Stimulated activated CD4-positive, alpha-beta T cell treated with anti-CD3 and anti-CD28 coated beads, Interleukin-4, amount 100 ng/mL, for 1 hour (primary cell): ENCODE measurements at regions not wholly inside any gene's neighbourhood (a gene's known extent, or its start where the extent isn't known, plus 50 kb on each side); places are given as distances from the start of the nearest gene placed in this dataset.

ENCODE experiments used
- DNase-seq: peaks from one replicate; pipeline ENCODE4 v3.0.0-alpha.2; 2020

DNA sequence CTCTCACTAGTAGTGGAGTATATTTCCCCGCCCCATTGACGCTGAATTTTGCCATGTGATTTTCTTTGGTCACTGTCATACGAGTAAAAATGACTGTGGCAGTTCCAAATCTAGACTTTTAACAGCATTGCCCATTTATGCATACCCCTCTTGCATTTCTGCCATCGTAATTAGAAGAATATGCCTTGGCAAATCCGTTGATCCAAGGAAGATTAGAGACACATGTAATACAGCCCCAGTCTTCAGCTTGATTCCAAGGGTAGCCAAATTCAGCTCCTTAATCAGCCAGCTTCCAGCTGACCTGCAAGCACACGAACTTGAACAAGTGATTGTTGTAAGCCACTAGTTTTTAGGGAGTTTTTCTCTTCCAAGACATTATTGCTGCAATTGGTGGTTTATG is 290.3 kb upstream of the ADAMTS5 start:
- no peak for DNase-seq

DNA sequence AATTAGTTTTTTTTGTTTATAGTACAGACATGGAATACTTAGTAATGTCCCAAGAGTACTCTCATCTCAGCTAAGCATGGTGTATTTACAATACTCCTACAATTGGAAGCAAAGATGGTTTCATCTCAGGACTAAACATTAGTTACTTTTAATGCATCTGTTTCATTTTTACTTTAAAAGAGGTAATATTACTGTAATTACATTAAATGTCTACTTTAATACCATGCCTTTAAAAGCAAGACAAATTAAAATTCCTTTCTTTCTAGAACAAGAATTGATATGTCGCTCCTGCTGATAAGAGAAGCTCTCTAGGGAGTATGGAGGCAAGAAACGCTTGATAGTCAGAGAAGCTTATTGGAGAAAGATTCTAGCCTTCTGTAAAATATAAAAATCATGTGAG is 284.9 kb upstream of the ADAMTS5 start:
- DNase-seq = no peak

DNA sequence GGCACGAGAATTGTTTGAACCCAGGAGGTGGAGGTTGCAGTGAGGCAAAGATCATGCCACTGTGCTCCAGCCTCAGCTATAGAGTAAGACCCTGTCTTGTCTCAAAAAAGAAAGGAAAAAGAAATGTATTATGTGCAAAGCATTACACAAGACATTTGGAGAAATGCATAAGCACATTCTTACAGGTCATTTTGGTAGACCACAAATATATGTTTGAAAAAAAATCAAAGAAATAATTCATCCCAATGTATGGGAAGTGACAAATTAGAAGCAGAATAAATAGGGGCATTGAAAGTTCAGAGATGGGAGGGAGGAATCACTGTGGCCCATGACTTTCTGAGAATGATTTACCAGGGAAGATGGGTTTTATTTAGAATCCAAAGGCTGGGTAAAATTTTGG is 283.5 kb upstream of the ADAMTS5 start:
- DNase-seq = no peak

DNA sequence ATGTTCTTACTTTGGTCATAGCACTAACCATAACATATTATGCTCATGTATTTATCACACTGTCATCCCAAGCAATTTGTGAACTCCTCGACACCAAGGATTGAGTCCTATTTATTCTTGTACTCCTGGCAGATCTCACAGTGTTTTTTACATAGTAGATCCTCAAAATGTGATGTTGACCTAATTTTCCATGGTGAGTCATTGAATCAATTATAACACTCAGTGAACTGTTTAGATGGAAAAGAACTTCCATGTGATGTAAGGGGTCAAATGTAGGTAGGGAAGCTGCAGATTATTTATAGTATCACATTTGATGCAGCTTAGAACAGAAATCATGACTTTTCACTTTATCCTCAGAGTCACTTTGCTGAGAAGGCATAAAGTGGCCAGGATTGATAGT is 281.9 kb upstream of the ADAMTS5 start:
- DNase-seq = no peak

DNA sequence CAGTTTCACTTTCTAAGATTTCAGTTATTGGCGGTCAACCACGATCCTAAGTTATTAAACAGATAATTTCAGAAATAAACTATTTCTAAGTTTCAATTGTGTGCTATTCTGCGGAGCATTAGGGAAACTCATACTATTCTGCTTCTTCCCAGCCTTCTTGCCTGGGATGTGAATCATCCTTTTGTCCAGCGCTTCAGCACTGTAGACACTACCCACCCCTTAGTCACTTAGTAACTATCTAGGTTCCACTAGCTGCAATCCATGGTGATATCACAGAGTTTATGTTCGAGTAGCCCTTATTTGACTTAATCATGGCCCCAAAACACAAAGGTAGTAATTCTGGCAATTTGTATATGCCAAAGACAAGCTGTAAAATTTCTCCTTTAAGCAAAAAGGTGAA is 279.9 kb upstream of the ADAMTS5 start:
- DNase-seq = no peak

DNA sequence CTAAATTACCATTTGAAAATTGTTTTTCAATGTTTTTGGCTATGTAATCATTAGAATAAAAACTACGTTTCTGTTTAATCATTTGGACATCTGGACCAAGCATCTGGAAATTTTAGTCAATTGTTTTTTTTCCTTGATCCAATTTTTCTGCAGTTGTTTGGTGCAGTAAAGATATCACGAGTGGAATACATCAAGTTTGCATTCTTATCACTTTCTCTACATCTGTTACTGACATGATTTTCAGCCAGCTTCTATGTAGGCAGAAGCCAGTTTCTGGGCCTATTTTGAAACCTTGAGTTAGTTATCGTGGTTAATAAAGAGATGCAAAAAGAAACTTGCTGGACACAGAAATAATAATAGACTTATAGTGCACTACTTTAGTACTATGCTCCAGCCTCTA is 277.9 kb upstream of the ADAMTS5 start:
- no peak for DNase-seq

DNA sequence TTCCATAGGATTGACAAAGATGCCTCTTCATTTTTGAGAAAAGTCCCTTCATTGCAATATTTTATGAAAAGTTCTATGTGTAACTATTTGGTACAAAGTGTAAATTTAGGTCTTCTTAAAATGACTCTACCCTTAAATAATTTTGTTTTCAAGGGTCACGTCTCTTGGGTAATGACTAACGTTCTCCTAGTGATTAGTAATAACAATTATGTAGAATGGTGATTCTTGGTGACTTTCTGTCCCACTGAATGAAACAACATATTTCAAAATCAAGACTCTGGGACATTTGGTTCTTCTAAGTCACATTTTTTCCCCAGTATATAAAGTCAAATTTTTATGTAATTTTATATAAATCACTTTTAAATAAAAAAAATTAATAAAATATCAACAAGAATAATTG is 277.5 kb upstream of the ADAMTS5 start:
- no peak for DNase-seq

DNA sequence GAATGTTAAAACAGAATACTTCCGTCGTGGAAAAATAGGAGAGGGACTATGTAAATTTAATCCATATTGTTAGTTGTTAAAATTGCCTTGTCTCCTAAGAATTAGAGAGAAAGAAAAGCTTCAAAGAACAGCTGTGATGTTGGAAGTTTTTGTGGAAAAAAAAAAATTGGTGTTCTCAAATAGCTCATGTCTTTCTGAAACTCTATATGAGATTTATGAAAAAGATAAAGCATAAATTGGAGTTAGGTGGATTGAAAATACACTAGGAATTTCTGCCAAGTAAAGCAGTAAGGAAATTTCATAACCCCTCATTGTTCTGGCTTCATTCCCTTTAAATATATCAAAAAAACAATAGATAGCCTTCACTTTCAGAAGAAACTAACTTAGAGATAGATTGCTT is 274.0 kb upstream of the ADAMTS5 start:
- no peak for DNase-seq

DNA sequence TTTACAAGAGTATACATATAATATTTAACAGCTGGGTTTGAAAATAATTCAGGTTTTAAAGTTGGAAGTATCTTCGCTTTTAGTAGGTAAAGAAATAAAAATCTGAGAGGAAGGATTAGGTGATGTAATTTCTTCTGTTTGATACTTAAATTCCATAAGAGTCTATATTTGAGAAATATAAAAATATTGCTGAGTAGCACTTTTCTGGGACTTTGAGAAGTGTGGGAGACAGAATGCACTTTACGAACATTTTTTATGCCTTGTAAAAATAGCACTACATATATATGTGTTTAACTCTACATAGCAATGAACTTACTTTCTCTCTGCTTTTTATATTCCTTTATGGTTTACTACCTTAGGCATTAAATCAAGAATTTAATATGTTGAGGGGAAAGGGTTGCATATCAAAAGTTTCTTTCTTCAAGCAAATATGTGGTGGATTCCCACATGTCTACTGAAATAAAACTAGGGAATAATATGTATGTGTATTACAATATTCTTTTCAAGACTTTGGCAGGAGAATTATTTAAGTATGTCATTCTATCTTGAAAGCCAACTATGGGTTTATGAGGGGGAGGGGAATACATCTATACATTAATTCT is 266.7 kb upstream of the ADAMTS5 start:
- DNase-seq = no peak

DNA sequence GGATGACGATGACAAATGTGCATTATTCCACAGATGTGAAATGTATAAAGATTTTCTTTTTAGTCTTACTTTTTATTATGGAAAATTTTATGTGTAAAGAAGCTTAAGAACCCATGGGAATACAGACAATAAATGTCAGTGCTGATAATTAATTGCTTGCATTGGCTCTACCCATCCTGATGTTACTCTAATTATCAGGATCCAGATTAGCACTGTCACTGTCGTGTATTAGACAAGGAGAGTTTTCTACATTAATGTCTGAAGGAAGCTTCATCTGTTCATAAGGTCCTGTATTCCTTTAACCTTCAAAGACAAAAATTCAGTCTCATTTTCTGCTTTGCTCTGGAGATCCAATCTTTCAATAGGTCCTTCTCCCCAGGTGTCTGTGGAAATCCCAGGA is 259.1 kb upstream of the ADAMTS5 start:
- no peak for DNase-seq

DNA sequence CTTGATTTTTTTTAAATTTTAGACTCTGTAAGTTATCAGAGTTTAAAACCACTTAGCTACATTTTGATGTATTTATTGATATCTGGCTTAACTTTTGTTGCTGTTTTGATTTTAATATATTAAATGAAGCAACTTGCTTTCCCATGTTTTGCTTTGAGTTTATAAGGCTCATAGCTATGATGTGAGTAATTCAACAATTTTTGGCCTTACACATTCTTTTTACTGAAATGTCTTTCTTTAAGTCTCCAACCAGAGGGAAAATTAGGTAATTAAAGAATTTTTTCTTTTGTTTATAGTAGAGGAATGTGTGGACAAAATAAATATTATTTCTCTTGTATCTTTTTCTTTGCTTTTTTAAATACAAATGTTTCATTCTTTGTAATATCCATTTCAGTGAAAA is 258.3 kb upstream of the ADAMTS5 start:
- no peak for DNase-seq

DNA sequence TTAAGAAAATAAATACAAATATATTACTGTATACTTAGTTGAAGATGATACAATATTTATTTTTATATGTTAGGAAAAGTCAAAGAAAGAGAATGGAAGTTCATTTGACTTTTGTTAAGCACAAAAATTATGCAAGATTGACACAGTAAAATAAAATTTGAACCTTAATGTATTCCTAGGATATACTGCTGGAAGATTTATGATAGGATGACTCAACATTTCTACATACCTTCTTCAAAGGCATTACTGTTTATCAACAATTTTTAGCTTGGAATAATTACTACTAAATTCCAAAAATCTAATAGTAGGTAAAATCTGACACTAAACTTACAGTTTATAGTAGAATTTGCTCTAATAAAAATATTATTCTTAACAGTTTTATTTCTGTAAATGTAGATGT is 257.3 kb upstream of the ADAMTS5 start:
- DNase-seq = no peak

DNA sequence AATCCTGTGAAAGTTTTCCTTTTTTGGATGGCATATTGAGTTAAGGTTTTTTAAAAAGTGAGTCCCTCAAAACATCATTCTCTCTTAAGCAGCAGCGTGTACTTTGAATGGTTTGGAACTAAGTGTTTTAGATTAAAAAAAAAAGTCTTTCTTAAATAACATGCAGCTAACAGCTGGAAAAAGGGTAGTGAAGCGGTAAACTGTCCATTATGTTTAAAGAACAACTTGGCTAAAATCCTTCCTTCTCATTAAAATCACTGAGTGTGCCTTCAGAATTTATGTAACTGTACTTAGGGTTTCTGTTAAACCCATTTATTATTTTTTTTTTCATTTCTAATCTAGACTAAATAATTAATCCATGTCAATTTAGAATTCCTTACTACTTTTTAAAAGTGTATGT is 254.2 kb upstream of the ADAMTS5 start:
- DNase-seq = no peak

DNA sequence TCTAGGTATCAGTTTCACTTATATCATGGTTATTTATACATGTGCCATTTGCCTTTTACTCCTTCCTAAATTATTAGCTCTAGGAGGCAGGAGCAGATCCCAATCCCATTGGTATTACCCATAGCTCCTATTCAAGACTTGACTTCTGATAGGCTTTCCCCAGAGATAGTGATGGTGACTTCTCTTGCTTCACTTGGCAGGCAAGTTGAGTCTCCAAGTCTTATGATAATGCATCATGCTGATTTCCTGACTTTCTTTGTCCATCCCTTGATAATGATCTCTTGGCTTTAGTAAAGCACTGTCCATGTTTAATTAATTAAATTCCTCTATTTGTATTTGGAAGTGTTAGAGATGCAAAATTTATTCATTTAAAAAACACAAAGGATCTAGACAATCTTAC is 253.5 kb upstream of the ADAMTS5 start:
- no peak for DNase-seq

DNA sequence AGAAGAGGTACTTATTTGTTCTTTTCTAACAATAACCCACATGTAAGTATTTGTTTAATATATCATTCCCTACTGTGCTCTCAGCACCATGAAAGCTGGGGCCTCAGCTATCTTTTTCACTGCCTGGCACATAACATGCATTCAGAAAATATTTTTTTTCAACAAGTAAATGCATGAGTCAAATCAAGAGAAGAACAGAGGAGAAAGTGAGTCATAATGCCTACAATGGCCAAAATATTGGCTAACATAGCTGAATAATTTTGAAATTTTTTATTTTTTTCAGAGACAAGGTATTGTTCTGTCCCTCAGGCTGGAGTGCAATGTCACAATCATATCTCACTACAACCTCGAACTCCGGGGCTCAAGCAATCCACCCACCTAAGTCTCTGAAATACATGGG is 252.2 kb upstream of the ADAMTS5 start:
- no peak for DNase-seq

DNA sequence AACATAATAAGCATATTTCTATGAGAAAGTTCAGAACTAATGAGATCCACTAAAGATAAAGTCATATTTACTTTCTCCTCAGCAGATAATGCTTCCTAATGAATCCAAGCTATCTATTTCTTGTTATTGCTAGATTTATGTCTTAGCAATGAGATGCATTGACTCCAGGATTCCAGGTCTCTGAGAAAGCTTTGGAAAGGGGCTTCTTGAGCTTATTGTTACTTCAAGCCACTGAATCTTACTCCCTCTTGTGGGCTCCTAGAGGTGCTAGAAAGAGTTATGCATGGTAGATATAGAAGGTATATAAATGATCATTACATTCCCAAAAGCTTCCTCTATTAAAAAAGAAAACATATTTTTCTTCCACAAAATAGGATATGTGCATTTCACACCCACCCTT is 246.4 kb upstream of the ADAMTS5 start:
- no peak for DNase-seq

DNA sequence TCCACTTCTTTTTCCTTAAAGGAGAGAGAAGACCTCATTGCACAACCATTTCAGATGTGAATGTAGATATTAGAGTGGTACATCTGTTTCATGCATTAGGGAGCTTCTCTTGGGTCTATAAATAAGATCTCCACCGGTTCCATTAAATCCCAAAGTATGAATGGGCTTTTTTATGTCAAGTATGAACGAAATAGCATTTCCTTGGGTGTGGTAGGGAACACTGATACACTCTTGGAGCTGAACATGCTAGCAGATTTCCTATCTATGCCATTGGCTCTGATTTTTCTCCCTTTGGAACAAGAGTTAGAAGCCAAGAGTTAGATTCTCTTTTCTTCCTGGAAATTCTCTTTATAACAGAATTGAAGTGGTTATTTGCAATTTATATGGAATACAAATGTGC is 245.6 kb upstream of the ADAMTS5 start:
- DNase-seq = no peak

DNA sequence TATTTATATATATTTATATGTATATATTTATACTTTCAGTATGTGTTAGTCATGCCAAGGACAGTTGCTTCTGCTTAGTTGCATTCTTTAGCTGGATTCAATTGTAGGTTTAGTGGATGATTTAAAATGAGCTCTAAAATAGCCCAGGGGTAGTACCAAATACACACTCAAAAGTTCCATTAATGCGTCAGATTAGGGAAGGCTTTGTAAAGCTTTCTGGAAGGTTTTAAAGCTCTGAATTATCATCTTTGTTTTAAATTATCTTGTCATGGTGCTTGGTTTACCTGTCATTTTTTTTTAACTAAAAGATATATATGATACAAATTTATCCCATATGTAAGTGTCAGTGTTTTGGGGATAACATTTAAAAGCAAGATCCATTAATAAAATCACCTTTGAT is 242.7 kb upstream of the ADAMTS5 start:
- DNase-seq = no peak

DNA sequence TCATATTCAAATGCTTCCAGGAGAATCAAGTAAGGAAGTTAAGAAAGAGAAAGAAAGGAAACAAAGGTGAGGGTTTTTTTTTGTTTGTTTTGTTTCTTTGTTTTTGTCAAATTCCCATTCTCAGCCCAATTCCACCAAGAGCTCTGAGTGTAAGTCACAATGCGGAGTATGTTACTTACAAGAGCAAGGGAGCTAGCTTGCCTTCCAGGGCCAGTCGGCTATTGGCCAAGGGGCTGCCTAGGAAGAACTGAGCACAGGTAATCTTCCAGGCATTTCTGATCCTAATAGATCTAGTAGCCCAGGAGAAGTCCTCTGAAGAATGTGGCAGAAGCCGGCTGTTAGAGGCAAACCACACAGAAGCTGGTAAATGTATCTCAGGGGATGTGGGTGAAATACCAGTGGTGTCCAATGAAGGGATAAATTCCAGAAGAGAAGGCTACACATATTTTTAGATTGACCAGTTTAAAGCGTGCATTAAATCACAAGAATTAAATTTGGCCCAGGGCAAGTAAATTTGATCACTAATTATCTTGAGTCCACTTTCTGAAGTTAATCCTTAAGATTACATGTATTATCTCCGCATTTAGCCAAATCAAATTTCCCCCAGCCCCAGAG is 239.6 kb upstream of the ADAMTS5 start:
- DNase-seq = no peak

DNA sequence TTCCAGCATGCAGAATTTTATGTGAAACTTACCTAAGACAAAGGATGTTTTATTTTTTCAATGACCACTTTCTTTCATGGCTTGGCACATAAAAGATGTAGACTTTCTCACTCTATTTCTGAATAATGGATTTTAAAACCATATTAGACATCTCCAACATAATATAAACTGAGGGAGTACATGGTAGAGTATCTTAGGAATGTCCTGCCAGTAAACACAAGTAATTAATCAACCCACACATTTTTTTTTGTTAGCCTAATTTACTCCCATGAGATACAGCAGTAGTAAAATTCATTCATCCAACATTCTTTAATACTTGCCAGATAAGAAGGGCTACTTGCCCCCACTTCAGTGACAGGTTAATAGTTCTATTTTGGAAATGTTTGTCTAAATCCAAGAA is 235.4 kb upstream of the ADAMTS5 start:
- no peak for DNase-seq

DNA sequence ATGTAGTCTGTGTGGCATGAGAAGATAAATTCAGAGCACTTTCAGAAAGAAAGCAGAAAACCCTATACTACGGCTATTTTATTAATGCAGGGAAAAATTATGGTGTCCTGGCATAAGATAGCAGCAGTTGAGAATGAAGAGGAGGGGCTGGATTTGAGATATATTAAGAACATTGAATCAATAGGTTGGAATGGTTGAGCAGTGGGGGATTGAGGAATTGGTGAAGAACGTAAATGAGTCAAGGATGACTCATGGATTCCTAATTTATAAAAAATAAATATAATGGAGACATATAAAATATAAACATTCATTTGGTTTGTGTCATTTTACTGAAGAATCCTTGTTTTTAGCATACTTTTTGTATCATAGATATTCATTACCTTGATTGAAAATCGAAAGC is 234.3 kb upstream of the ADAMTS5 start:
- DNase-seq = no peak

DNA sequence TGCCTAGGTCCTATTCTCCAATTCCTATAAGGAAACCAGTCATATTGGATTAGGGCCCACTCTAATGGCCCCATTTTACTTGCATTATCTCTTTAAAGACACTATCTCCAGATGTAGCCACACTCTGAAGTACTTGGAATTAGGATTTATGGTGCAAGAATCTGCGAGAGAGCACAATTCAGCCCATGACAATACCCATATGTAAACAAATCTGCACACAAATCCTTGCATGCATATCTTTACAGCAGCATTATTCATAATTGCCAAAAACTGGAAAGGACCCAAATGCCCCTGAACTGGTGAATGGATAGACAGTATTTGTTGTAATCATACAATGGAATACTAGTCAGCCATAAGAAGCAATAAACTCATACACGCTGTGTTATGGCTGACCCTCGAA is 229.8 kb upstream of the ADAMTS5 start:
- no peak for DNase-seq

DNA sequence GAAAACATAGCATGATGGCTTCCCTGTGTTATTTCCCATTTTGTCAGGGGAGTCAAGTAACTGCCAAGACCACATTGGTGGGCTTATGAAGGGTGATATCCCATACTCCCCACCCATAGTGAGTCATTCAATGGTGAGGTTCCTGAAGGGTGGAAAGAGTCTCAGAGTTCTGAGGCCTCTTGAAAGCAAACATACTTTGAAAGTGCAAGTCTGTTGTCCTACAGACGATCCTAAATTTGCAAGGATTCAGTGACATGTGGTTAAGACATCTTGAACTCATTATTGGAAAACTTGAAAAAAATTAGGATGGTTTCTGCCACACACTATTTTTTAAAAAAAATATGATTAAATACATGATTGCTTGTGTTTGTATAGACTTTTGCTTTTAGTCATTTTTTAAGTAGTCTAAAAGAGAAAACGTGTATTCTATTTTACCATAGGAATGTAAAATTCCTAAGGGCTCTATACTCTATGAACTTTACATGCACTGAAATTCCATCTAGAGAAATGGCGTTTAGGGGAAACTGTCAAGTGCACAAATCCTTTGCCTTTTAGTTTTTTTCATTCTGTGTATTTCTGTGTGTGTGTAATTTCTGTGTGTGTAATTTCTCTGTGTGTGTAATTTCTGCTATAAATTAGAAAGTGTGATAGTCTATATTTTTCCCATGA is 225.5 kb upstream of the ADAMTS5 start:
- no peak for DNase-seq

DNA sequence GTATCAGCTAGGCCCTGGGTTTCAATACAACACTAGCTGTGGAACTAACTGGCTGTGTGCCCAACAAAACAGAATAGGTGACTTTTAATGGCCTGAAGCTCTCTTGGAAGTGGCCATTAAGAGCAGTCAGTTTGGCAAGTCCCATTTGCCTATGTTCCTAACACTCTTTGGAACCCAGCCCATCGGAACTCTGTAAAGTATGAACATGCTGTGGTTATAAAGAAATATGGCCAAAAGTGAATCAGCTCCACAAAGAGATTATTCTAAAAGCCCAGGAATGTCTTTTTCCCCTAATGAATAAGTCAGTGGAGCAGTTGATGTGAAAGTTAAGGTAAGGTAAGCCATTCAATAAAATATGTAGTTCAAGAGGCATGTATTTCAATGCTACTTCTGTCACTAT is 223.7 kb upstream of the ADAMTS5 start:
- no peak for DNase-seq

DNA sequence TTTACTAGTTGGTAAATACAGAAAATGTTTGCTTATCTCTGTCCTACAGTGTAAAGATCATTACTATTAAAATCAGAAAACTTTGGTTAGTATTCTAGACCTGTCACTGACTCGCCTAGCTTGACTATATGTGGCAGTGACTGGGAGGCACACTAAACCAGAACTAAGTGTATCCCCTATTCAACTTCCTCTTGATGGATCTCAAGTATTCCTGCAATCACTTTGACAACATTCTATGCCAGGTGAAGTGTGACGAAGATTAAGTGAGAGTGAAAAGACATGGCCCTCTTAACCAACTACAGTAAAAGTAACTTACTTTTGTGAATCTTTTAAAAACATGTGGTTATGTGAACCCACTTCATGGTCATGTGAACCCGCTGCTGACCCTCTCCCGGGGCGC is 223.0 kb upstream of the ADAMTS5 start:
- no peak for DNase-seq
